IPS DF 19.7 (cell line): ENCODE measurements at regions not wholly inside any gene's neighbourhood (a gene's known extent, or its start where the extent isn't known, plus 50 kb on each side); places are given as distances from the start of the nearest gene placed in this dataset.

ENCODE experiments used
- DNase-seq: peaks from one replicate; pipeline ENCODE4 v3.0.0-alpha.2; 2013; ENCODE audit warnings: low read depth, low spot score

DNA sequence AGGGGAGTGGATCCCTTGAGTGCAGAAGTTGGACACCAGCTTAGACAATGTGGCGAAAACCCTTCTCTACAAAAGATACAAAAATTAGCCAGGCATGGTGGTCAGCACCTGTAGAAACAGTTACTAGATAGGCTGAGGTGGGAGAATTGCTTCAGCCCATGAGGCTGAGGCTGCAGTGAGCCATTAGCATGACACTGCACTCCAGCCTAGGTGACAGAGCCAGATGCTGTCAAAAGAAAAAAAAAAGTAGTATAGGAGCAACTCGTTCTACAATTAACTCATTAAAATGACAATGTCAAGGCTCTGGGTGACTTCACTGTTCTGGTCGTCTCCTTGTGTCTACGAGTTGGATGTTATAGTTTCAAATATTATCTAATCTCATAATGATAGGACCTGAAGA lies 370.6 kb upstream of the NCAM2 start:
- no peak for DNase-seq

DNA sequence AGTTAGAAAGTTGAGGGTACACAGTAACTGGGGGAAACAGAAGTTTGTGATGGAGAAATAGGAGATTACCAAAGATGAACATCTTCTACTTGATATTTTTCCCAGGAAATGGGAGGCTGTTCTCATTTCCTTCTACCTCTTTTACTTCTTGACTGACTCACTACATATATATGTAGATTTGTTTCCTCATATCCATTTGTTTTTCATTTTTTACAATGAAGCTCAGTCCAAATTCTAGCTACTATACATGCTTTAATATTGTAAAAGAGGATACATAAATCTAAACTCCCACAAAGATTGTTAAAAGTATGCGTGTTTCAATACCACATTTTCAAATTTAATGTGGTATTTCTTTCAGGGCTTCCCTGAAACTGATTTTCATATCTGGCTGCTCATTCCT lies 366.6 kb upstream of the NCAM2 start:
- DNase-seq: no peak

GRCh38 chr21:20639026-20639425 lies 359.2 kb upstream of the NCAM2 start:
- DNase-seq: no peak

DNA sequence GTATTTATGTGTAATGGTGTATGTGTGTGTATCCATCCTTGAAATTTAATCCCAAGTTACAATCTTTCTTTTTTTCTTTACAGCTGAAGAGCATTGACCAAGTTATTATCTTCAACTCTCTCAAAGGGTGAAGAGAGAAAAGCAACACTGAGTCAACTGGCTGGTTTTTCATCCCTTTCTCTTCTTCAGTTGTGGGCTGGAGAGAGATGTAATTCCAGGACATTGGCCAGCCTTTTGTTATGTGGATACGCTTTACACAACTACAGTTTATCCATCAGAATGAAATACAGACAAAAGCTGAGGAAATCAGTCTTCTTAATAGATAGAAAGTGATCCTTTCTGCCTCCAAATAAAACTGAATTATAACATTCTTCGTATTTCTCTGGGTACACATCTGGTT lies 357.0 kb upstream of the NCAM2 start:
- no peak for DNase-seq

- no peak for DNase-seq
These were observed 355.5 kb upstream of the NCAM2 start for GRCh38 chr21:20642681-20643080.

DNA sequence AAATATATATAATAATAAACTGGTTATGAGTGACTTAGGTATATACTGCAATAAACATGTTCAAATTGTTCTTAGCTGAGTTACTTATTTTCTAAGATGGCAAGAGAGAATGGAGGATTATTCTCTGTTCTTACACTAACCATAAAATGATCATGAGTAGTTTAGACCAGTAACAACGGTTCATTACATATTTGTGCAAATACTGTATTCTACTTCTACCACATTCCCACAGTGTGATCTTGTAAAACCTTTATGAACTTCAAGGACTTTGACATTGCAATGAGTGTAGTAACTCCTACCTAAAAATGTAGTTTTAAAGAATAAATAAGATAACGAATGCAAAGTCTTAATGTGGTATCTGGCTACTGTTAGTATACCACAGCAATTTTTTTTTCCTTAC lies 353.7 kb upstream of the NCAM2 start:
- no peak for DNase-seq

GRCh38 chr21:20645344-20645743 lies 352.9 kb upstream of the NCAM2 start:
- no peak for DNase-seq

GRCh38 chr21:20646431-20647165 lies 351.6 kb upstream of the NCAM2 start:
- DNase-seq: no peak

GRCh38 chr21:20647607-20648006 lies 350.6 kb upstream of the NCAM2 start:
- DNase-seq: no peak

- no peak for DNase-seq
These were observed 349.0 kb upstream of the NCAM2 start for GRCh38 chr21:20649231-20649630.

- DNase-seq: no peak
These were observed 345.4 kb upstream of the NCAM2 start for GRCh38 chr21:20652846-20653245.

DNA sequence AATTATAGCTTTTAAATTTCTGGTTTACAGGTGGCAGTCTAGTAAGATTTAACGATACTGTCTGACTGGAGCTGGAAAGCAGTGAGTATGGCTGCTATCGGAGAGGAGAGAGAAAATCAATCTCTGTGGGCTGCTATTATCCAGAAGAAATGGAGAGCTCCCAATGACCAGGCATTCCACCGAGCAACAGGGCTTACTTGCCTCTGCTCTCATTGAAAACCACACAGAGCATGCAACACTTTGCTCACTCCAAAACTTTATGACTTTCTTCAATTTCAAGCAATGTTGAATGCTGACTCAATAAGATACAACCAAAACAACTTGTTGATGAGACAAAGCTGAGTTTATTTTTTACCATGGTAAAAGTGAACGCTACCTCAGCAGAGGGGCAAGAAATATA lies 337.0 kb upstream of the NCAM2 start:
- DNase-seq: no peak

DNA sequence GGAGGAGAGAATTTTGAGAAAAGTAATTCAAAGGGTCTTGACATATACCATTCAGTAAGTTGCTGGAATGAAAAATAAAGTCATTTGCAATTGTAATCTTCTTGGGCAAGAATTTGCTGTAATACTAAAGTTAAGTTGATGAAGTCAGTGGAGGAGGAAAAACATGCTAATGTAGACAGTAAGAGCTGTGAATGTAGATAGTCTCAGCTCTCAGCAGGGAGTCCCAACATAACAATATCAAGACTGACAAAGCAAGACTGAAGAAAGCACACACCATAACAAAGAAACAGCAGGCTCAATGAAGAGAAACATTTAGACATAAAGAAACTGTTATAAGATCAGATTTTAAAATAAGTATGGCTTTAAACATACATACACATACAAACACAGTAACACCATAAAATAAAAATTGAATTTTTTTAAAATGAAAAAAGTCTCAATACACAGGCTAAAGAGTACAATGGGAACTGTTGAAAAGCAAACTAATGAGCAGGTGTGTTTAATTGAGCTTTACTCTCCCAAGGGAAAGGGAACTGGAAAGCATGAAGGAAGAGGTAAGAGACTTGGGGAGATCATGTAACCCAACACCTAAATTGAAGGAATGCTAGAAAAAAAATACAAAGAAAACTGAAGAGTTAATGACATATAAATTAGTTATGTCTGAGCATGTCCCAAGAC lies 336.3 kb upstream of the NCAM2 start:
- DNase-seq: peak; percentile 85

DNA sequence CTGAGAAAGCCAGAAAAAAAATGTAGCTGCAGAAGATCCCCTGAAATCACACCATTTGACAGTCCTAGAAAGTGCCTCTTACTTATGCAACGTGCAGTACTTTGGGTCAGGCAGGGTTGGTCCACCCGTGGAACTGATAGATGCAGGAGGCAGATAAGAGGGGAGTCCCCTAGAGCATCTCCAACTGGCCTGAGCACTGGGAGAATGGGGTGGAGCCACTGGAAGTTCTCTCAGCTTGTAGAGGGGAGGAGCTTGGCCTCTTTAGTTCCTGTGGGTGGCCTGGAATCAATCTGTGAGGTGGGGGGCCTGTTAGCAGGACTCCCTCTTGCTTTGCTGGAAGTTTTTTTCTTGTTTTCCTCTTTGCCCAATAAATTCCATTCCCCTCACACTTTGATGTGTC lies 335.7 kb upstream of the NCAM2 start:
- DNase-seq: no peak

GRCh38 chr21:20667931-20668330 lies 330.3 kb upstream of the NCAM2 start:
- no peak for DNase-seq

GRCh38 chr21:20685475-20685874 lies 312.7 kb upstream of the NCAM2 start:
- DNase-seq: no peak

- no peak for DNase-seq
These were observed 299.6 kb upstream of the NCAM2 start for GRCh38 chr21:20698585-20698984.

DNA sequence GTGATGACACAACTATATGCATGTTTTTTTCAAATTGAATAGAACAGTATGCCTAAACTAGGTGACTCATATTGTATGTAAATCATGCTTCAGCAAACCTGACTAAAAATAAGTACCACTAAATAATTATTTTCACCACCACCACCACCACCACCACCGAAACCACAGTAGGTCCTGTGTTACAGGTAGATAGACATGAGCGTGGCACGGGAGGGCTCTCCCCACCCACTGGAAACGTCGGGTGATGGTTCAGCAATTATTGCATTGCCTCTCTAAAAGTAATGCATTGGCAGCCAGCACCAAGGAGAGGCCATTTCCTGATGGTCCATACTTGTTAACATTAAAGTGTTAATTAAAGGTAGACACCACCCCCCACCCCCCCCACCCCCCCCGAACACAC lies 297.0 kb upstream of the NCAM2 start:
- DNase-seq: no peak

- DNase-seq: no peak
These were observed 295.0 kb upstream of the NCAM2 start for GRCh38 chr21:20703112-20703767.

- no peak for DNase-seq
These were observed 277.6 kb upstream of the NCAM2 start for GRCh38 chr21:20720623-20721022.

DNA sequence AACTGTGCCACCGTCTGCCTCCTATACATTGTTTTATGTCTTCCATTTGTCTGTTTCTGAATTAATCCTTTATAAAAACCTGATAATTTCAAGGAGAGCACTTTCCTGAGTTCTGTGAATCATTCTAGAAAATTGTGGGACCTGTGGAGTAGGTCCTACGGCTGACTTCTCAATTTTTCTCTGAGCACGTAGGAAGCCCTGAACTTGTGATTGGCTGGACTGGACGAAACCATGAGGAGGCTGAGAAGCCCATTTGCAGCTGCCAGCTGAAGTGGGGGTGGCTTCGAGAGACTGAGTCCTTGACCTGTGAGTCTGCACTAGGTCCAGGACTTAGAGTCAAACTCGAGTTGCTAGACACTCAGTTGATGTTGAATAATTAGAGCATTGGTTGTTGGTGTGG lies 277.1 kb upstream of the NCAM2 start:
- no peak for DNase-seq

DNA sequence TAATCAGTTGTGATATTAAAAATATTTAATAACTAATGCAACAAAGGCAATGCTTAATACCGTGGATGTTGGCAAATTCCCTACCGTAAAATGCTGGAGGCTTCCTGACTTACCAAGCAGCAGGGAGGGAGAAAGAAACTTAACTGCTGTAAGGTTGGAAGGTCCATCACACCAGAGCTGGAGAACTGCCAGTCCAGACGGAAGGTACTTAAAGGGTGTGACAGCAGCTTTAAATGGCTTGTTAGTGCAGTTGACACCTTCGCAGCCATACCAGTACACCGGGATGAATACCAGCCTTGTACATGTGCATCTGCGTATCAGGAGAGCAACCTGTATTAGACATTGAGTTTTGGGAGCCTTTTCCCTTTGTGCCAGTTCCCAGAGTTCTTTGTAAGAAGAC lies 269.5 kb upstream of the NCAM2 start:
- no peak for DNase-seq

DNA sequence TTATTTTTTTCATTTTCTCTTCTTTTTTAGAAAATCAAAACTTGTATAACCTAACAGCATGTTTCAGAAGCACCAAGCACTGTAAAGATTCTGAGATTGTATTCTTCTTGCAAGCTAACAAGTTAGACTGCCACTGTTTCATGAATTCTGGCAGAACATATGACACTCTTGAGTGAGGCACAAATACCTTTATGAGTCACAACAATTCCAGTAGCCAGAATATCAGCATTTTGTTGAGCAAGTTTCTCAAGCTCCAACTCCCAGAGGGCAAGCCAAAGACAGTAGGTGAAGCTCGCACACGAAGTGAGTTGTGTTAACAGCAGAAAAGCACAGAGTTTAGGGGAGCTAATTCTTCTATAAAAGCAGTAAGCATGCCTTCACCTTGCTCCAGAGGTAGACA lies 268.8 kb upstream of the NCAM2 start:
- DNase-seq: no peak
